WTC11 (cell line): ENCODE measurements at regions not wholly inside any gene's neighbourhood (a gene's known extent, or its start where the extent isn't known, plus 50 kb on each side); places are given as distances from the start of the nearest gene placed in this dataset.

Experiments used
- ATAC-seq: fragments of 200-7000 bp; cut with Tn5 transposase; 2 replicates; pipeline ENCODE4 v1.10.0; 2021; ENCODE audit warnings: mild to moderate bottlenecking, moderate library complexity
- CTCF ChIA-PET: fragments of 300-600 bp; sonication (Branson Sonifier 250); formaldehyde crosslinking; loops from one replicate; lab custom pipeline; 2021; ENCODE audit warnings: antibody characterized with exemption; lab: Charles Lee
- POLR2A ChIA-PET: fragments of 350-600 bp; sonication (Branson Sonifier 250); formaldehyde crosslinking; loops from one replicate; lab custom pipeline; 2021; ENCODE audit warnings: antibody characterized with exemption; lab: Charles Lee
- DNase-seq: peaks from one replicate; pipeline ENCODE4 v3.0.0; 2021; ENCODE audit warnings: low spot score
- H3K27ac Mint-ChIP-seq: 2 replicates; pipeline ENCODE4 v1.8.0; 2021; ENCODE audit warnings: mixed read lengths
- H3K27me3 Mint-ChIP-seq: 2 replicates; pipeline ENCODE4 v1.8.0; 2021; ENCODE audit warnings: low read depth, mild to moderate bottlenecking, moderate library complexity, mixed read lengths
- H3K36me3 Mint-ChIP-seq: 2 replicates; pipeline ENCODE4 v1.8.0; 2021; ENCODE audit warnings: mixed read lengths
- H3K4me1 Mint-ChIP-seq: 2 replicates; pipeline ENCODE4 v1.8.0; 2022; ENCODE audit warnings: mixed read lengths
- H3K4me3 Mint-ChIP-seq: 2 replicates; pipeline ENCODE4 v1.8.0; 2021; ENCODE audit warnings: mild to moderate bottlenecking, moderate library complexity, mixed read lengths
- H3K9me3 Mint-ChIP-seq: 2 replicates; pipeline ENCODE4 v1.8.0; 2021; ENCODE audit warnings: mixed read lengths
- FOXJ3 ChIP-seq: sonication (generic); formaldehyde crosslinking; IDR thresholded peaks from 2 replicates; pipeline ENCODE4 v1.9.0; 2021; ENCODE audit warnings: missing genetic modification reagents, mild to moderate bottlenecking, borderline replicate concordance
- JUN ChIP-seq: sonication (generic); formaldehyde crosslinking; IDR thresholded peaks from 2 replicates; pipeline ENCODE4 v1.8.0; 2023; ENCODE audit warnings: mild to moderate bottlenecking, missing genetic modification reagents
- MYBL2 ChIP-seq: sonication (generic); formaldehyde crosslinking; IDR thresholded peaks from 2 replicates; pipeline ENCODE4 v1.8.1; 2023; ENCODE audit warnings: mild to moderate bottlenecking, moderate library complexity, missing genetic modification reagents
- NR1H2 ChIP-seq: sonication (generic); formaldehyde crosslinking; IDR thresholded peaks from 2 replicates; pipeline ENCODE4 v1.9.0; 2021; ENCODE audit warnings: mild to moderate bottlenecking, moderate library complexity, missing genetic modification reagents
- OVOL2 ChIP-seq: fragments of 250-450 bp; sonication (Bioruptor Pico); IDR thresholded peaks from 2 replicates; pipeline ENCODE4 v1.9.0; 2021; ENCODE audit warnings: mild to moderate bottlenecking, borderline replicate concordance
- RORB ChIP-seq: fragments of 250-450 bp; sonication (Bioruptor Pico); IDR thresholded peaks from 2 replicates; pipeline ENCODE4 v1.9.0; 2021; ENCODE audit warnings: mild to moderate bottlenecking
- SP1 ChIP-seq: sonication (generic); formaldehyde crosslinking; conservative IDR thresholded peaks from 2 replicates; pipeline ENCODE4 v1.8.1; 2022; ENCODE audit warnings: missing genetic modification reagents
- TEAD4 ChIP-seq: sonication (generic); formaldehyde crosslinking; IDR thresholded peaks from 2 replicates; pipeline ENCODE4 v1.8.0; 2022; ENCODE audit warnings: mild to moderate bottlenecking, missing genetic modification reagents
- ZNF219 ChIP-seq: sonication (generic); formaldehyde crosslinking; IDR thresholded peaks from 2 replicates; pipeline ENCODE4 v1.8.0; 2023; ENCODE audit warnings: missing genetic modification reagents, mild to moderate bottlenecking, borderline replicate concordance
- ZNF232 ChIP-seq: sonication (generic); formaldehyde crosslinking; IDR thresholded peaks from 2 replicates; pipeline ENCODE4 v1.8.0; 2022; ENCODE audit warnings: mild to moderate bottlenecking, missing genetic modification reagents
- TF ChIP-seq, protein P1 (sequence below): sonication (generic); formaldehyde crosslinking; IDR thresholded peaks from 2 replicates; pipeline ENCODE4 v1.8.1; 2023; ENCODE audit warnings: mild to moderate bottlenecking, missing genetic modification reagents, borderline replicate concordance
- TF ChIP-seq, protein P2 (sequence below): sonication (generic); formaldehyde crosslinking; IDR thresholded peaks from 2 replicates; pipeline ENCODE4 v1.8.1; 2023; ENCODE audit warnings: mild to moderate bottlenecking, missing genetic modification reagents
- TF ChIP-seq, protein P3 (sequence below): sonication (generic); formaldehyde crosslinking; IDR thresholded peaks from 2 replicates; pipeline ENCODE4 v1.8.0; 2022; ENCODE audit warnings: missing genetic modification reagents
- TF ChIP-seq, protein P4 (sequence below): fragments of 250-450 bp; sonication (Bioruptor Pico); IDR thresholded peaks from 2 replicates; pipeline ENCODE4 v1.9.0; 2021; ENCODE audit warnings: mild to moderate bottlenecking
- TF ChIP-seq, protein P5 (sequence below): sonication (generic); formaldehyde crosslinking; IDR thresholded peaks from 2 replicates; pipeline ENCODE4 v1.8.0; 2022; ENCODE audit warnings: mild to moderate bottlenecking, missing genetic modification reagents

DNA sequence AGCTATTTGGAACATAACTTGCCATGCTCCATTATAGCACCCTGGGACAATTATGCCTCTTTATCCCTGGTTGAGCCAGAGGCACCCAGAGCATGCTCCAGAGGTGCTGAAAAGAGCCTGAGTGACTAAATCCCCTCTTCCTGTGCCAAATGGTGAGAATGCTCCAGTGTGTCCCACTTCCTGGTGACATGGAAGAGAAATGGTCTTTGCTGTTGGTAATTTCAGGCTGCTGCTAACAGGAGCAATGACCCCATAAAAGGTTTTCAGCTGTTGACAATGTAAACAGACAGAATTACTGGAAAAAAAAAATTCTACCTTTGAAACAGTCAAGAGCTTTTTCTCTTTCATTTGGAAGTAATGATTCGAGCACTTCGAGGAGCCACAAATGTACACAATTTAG lies 341.8 kb downstream of the FGF9 start:
- DNase-seq: no peak
- H3K27me3 Mint-ChIP-seq: no peaks in the 10 kb centered on the region
- CTCF ChIA-PET: interaction anchor here (1.2 kb wide), 1 partner anchor 99 kb away, joined by 4 read pairs; no protein-coding TSS in a partner anchor
- H3K36me3 Mint-ChIP-seq: no peaks in the 10 kb centered on the region
- ATAC-seq: no peak
- peaks cover 5% of the 10 kb centered on the region; the same call in 1 of the 2 replicates for H3K4me1 Mint-ChIP-seq
- H3K27ac Mint-ChIP-seq: no peak overlapping the region
- H3K4me3 Mint-ChIP-seq: no peak overlapping the region
- no peak for TF ChIP-seq JUN
- TF ChIP-seq, protein P1, sequence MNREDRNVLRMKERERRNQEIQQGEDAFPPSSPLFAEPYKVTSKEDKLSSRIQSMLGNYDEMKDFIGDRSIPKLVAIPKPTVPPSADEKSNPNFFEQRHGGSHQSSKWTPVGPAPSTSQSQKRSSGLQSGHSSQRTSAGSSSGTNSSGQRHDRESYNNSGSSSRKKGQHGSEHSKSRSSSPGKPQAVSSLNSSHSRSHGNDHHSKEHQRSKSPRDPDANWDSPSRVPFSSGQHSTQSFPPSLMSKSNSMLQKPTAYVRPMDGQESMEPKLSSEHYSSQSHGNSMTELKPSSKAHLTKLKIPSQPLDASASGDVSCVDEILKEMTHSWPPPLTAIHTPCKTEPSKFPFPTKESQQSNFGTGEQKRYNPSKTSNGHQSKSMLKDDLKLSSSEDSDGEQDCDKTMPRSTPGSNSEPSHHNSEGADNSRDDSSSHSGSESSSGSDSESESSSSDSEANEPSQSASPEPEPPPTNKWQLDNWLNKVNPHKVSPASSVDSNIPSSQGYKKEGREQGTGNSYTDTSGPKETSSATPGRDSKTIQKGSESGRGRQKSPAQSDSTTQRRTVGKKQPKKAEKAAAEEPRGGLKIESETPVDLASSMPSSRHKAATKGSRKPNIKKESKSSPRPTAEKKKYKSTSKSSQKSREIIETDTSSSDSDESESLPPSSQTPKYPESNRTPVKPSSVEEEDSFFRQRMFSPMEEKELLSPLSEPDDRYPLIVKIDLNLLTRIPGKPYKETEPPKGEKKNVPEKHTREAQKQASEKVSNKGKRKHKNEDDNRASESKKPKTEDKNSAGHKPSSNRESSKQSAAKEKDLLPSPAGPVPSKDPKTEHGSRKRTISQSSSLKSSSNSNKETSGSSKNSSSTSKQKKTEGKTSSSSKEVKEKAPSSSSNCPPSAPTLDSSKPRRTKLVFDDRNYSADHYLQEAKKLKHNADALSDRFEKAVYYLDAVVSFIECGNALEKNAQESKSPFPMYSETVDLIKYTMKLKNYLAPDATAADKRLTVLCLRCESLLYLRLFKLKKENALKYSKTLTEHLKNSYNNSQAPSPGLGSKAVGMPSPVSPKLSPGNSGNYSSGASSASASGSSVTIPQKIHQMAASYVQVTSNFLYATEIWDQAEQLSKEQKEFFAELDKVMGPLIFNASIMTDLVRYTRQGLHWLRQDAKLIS (CRISPR knock-in tag): no peak
- TF ChIP-seq, all 79 proteins: peak for 0
- POLR2A ChIA-PET: no interaction called here
- H3K9me3 Mint-ChIP-seq: peaks cover 9% of the 10 kb centered on the region

DNA sequence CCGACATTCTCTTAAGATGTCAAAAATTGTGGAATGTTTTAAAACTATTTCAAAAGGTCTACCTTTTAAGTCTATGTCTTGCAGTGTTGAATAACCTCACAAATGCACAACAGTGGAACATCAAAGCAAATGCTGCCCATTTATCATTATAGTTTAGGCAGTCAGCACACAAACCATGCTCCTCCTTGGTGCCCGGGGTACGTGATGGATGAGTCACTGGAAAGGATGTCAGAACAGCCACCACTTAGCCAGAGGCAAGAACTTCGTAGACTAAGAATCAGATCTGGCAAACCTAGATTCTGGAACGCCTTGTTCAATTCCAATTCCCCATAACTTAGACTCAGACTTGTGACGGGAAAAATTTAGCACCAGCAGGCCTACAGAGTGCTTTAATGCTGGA lies 343.6 kb downstream of the FGF9 start:
- peaks cover 5% of the 10 kb centered on the region; the same call in 1 of the 2 replicates for H3K4me1 Mint-ChIP-seq
- no peak overlapping the region for H3K4me3 Mint-ChIP-seq
- no peak for ATAC-seq
- ChIA-PET POLR2A (no interaction called here), CTCF (no interaction called here)
- no peaks in the 10 kb centered on the region for H3K9me3 Mint-ChIP-seq
- no peak overlapping the region for H3K27ac Mint-ChIP-seq
- no peaks in the 10 kb centered on the region for H3K36me3 Mint-ChIP-seq
- TF ChIP-seq NR1H2 (CRISPR knock-in tag) (no peak), MYBL2 (CRISPR knock-in tag) (no peak), ZNF219 (CRISPR knock-in tag) (no peak), OVOL2 (CRISPR knock-in tag) (no peak), ZNF232 (no peak), RORB (CRISPR knock-in tag) (no peak), TEAD4 (no peak), FOXJ3 (CRISPR knock-in tag) (no peak), SP1 (CRISPR knock-in tag) (no peak)
- TF ChIP-seq, protein P2, sequence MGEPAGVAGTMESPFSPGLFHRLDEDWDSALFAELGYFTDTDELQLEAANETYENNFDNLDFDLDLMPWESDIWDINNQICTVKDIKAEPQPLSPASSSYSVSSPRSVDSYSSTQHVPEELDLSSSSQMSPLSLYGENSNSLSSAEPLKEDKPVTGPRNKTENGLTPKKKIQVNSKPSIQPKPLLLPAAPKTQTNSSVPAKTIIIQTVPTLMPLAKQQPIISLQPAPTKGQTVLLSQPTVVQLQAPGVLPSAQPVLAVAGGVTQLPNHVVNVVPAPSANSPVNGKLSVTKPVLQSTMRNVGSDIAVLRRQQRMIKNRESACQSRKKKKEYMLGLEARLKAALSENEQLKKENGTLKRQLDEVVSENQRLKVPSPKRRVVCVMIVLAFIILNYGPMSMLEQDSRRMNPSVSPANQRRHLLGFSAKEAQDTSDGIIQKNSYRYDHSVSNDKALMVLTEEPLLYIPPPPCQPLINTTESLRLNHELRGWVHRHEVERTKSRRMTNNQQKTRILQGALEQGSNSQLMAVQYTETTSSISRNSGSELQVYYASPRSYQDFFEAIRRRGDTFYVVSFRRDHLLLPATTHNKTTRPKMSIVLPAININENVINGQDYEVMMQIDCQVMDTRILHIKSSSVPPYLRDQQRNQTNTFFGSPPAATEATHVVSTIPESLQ (CRISPR knock-in tag): no peak
- TF ChIP-seq, protein P3, sequence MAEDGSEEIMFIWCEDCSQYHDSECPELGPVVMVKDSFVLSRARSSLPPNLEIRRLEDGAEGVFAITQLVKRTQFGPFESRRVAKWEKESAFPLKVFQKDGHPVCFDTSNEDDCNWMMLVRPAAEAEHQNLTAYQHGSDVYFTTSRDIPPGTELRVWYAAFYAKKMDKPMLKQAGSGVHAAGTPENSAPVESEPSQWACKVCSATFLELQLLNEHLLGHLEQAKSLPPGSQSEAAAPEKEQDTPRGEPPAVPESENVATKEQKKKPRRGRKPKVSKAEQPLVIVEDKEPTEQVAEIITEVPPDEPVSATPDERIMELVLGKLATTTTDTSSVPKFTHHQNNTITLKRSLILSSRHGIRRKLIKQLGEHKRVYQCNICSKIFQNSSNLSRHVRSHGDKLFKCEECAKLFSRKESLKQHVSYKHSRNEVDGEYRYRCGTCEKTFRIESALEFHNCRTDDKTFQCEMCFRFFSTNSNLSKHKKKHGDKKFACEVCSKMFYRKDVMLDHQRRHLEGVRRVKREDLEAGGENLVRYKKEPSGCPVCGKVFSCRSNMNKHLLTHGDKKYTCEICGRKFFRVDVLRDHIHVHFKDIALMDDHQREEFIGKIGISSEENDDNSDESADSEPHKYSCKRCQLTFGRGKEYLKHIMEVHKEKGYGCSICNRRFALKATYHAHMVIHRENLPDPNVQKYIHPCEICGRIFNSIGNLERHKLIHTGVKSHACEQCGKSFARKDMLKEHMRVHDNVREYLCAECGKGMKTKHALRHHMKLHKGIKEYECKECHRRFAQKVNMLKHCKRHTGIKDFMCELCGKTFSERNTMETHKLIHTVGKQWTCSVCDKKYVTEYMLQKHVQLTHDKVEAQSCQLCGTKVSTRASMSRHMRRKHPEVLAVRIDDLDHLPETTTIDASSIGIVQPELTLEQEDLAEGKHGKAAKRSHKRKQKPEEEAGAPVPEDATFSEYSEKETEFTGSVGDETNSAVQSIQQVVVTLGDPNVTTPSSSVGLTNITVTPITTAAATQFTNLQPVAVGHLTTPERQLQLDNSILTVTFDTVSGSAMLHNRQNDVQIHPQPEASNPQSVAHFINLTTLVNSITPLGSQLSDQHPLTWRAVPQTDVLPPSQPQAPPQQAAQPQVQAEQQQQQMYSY: no peak
- TF ChIP-seq, protein P4, sequence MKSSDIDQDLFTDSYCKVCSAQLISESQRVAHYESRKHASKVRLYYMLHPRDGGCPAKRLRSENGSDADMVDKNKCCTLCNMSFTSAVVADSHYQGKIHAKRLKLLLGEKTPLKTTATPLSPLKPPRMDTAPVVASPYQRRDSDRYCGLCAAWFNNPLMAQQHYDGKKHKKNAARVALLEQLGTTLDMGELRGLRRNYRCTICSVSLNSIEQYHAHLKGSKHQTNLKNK (CRISPR knock-in tag): no peak
- TF ChIP-seq, protein P5, sequence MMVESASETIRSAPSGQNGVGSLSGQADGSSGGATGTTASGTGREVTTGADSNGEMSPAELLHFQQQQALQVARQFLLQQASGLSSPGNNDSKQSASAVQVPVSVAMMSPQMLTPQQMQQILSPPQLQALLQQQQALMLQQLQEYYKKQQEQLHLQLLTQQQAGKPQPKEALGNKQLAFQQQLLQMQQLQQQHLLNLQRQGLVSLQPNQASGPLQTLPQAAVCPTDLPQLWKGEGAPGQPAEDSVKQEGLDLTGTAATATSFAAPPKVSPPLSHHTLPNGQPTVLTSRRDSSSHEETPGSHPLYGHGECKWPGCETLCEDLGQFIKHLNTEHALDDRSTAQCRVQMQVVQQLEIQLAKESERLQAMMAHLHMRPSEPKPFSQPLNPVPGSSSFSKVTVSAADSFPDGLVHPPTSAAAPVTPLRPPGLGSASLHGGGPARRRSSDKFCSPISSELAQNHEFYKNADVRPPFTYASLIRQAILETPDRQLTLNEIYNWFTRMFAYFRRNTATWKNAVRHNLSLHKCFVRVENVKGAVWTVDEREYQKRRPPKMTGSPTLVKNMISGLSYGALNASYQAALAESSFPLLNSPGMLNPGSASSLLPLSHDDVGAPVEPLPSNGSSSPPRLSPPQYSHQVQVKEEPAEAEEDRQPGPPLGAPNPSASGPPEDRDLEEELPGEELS (CRISPR knock-in tag): no peak
- TF ChIP-seq, protein P1 (CRISPR knock-in tag): no peak
- DNase-seq: no peak
- no peaks in the 10 kb centered on the region for H3K27me3 Mint-ChIP-seq
